ENCODE measurements at regions not wholly inside any gene's neighbourhood (a gene's known extent, or its start where the extent isn't known, plus 50 kb on each side); places are given as distances from the start of the nearest gene placed in this dataset.

DNA sequence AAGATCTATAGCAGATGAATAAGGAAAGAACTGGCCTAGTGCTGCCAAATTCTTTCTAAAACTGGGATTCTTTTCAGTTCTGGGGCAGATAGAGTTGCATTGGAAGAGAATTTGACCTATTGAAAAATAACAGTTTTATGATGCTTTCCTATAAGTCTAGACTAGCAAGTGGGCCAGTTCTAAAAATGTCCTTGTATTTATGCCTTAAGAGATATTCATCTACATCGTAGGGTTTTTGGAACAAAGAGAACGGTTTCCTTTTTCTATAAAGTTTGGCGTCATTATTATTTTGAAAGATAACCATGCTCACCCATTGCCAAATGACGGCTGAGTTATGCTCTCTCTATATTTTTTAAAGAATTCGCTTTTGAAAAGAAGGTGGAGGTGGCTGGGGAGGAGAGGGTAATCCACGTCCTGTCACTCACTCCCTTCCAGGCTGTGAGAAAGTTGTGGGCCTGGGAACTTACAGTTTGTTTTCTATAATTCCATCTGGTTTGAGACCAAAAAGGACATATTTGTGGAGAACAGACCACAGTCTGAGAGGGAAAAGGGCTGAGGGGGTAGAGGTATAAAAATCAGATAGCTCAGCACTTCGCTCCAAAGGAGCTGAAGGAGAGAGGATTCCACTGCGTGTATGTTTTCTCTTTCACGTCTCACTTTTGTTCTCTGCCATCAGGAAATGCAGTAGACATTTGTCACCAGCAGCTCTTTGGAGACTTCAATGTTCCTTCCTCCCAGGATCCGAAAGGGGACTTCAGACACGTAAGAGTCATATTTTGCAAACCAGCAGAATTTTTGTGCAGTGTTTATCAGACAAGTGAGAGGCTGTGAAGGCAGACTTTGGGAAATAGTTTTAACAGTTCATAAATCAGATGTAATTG lies 281.9 kb upstream of the FN1 start:
- no peak for DNase-seq (ENCODE audit: low read depth in 2 of 2)

DNA sequence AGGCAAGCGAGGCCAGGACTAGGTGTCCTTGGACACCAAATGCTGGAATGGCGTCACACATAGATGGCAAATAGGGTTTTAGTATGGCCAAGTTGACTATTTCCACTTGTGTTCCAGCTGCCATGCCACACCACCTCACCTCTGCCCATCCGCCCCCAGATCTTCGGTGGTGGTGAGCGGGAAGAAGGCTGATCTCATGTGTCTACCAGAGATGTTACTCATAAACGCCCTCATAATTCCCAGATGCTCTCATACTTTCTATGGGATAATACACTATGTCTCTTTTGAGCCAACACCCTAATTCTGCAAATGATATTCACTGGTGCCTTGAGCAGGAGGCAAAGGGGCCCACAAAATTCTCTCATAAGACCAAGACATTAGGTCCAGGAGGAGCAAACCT lies 281.1 kb upstream of the FN1 start:
- DNase-seq (ENCODE audit: low read depth in 2 of 2) = no peak

- DNase-seq (ENCODE audit: low read depth in 2 of 2) = no peak
Measured at GRCh38 chr2:215712871-215713790, 277.3 kb upstream of the FN1 start.

- DNase-seq (ENCODE audit: low read depth in 2 of 2) = no peak
Measured at GRCh38 chr2:215712219-215712868, 276.5 kb upstream of the FN1 start.

DNA sequence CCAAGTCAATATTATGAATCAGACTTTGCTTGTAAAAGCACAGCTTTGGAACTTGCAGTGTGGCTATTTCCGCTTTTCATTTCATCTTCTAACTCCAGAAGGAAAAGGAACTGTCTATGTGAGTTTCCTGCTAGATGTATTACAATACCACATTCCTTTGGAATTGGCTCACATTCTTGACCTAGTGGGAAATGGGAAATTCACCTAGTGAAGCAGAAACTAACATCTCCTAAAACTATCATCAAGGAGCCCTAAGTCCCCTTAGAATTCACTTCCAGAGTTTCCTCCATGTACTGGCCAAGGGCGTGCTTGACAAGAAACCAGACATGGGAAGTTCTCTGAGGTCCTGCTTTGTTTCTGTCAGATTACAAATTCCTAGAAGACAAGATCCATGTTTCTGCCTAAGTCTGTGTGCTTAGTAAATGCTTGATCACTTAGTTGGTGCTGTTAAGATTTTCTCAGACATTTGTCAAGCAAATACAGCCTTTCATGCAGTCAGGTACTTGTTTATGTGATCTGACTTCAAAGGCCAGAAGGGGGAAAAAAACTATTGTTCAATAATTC lies 275.7 kb upstream of the FN1 start:
- no peak for DNase-seq (ENCODE audit: low read depth in 2 of 2)

- DNase-seq (ENCODE audit: low read depth in 2 of 2) = no peak
Measured at GRCh38 chr2:215707608-215708007, 271.7 kb upstream of the FN1 start.

DNA sequence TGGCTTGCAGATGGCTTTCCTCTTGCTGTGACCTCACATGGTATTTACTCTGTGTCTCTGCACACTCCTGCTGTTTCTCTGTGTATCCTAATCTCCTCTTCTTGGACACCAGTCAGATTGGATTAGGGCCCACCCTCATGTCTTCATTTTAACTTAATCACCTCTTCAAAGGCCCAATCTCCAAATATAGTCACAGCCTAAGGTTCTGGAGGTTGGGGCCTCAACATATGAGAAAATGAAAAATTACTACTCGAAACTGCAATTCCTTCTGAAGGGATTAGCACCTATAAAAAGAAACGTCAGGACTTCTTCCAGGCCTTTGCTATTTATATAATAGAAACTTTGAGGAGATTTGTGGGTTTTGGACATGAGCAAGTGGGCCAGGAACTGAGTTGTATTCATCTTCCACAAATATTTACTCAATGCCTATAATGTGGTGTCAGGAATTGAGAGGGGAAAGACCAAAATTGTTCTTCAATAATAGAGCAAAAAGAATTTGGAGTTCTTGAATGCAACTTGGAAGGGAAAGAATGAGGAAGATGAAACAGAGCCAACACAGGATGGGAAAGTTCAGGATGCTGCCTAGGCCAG lies 270.0 kb upstream of the FN1 start:
- no peak for DNase-seq (ENCODE audit: low read depth in 2 of 2)

DNA sequence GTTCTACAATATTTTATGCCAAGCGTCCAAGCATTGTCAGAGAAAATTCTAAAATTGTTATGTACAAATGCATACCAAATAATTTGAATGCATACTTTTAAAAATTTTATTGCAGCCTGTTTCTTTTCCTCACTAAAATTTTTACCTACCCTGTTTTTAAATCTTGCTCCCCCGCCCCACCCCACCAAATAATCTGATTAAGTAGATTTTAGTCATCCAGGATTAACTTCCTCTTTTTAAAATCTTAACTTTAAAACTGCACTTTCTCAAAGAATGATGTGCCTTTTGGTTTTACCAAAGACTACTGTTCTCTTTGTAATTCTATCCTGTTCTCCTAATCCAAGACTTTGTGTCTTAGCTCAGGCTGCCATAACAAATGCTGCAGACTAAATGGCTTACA lies 269.4 kb upstream of the FN1 start:
- DNase-seq (ENCODE audit: low read depth in 2 of 2) = no peak

DNA sequence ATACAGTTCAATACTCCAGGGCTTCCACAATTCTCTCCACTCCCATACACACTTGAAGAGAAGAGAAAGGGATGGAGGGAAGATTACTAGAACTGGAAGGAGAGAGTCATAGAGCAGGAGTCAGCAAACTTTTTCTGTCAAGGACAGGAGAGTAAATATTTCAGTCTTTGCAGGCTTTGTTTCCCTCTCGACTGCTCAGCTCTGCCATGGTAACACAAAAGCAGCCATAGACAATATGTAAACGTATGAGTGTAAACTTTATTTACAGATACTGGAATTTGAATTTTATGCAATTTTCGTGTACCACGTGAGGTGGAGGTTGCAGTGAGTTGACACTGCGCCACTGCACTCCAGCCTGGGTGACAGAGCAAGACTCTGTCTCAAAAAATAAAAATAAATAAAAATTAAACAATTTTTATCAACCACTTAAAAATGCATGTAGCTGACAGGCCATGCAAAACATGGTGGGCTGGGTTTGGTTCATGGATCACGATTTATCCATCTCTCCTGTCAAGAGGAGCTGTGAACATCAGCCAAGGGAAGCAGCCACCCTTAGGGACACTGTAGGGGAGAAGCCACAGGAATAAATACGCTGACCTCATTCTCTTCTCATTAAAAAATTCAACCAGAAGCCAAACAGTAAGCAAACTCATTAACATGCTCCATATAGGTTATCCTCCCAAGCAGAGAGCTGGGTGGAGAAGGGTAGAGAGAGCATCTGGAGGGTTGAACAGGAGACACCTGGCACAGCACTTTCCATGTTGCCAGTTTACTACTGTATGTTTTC lies 266.4 kb upstream of the FN1 start:
- DNase-seq (ENCODE audit: low read depth in 2 of 2) = no peak

GRCh38 chr2:215699700-215700538 lies 264.1 kb upstream of the FN1 start:
- DNase-seq (ENCODE audit: low read depth in 2 of 2) = no peak

- DNase-seq (ENCODE audit: low read depth in 2 of 2) = no peak
Measured at GRCh38 chr2:215699018-215699417, 263.1 kb upstream of the FN1 start.

GRCh38 chr2:215698566-215698965 lies 262.7 kb upstream of the FN1 start:
- DNase-seq (ENCODE audit: low read depth in 2 of 2) = no peak

- no peak for DNase-seq (ENCODE audit: low read depth in 2 of 2)
Measured at GRCh38 chr2:215697496-215697895, 261.6 kb upstream of the FN1 start.

- no peak for DNase-seq (ENCODE audit: low read depth in 2 of 2)
Measured at GRCh38 chr2:215697003-215697402, 261.1 kb upstream of the FN1 start.

GRCh38 chr2:215695861-215696260 lies 260.0 kb upstream of the FN1 start:
- no peak for DNase-seq (ENCODE audit: low read depth in 2 of 2)

GRCh38 chr2:215693999-215694580 lies 258.2 kb upstream of the FN1 start:
- no peak for DNase-seq (ENCODE audit: low read depth in 2 of 2)

- DNase-seq (ENCODE audit: low read depth in 2 of 2) = no peak
Measured at GRCh38 chr2:215693193-215693998, 257.5 kb upstream of the FN1 start.

DNA sequence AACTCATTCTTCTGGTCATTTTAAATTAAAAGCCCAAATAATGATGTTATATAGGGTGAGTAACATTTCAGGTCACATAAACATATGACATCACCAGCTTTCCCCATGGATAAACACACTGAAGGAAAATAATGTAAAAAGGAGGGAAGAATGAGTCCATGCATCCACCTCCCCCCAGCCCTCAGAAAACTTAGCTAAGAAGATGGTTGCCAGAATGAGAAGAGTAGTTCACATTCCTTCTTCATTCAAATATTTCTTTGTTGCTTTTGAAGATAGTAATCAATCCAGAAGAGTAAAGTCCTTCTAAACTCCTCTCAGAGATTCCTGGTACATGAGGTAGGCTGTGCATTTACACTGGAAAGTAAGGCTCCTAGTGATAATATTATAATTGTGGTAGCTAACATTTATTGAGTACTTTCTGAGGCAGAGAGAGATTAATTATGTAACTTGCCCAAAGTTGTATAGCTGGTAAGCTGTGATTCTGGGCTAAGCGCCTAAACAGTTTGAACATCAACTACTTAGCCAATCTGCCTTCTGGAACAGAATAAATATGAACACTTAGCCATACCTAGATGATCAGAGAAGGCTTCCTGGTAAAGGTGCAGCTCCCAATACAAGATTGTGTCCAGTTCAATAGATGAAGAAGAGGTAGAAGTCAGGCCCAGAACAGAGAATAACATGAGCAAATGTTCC lies 256.7 kb upstream of the FN1 start:
- DNase-seq (ENCODE audit: low read depth in 2 of 2) = no peak

All from stimulated activated CD4-positive, alpha-beta T cell treated with anti-CD3 and anti-CD28 coated beads, Interleukin-12 subunit alpha, Interleukin-12 subunit beta, amount 100 ng/mL, for 24 hours (primary cell).